Sigmoid colon (tissue), 6 donors: ENCODE measurements at regions not wholly inside any gene's neighbourhood (a gene's known extent, or its start where the extent isn't known, plus 50 kb on each side); places are given as distances from the start of the nearest gene placed in this dataset.

Experiments
- DNase-seq: peaks from one replicate; pipeline ENCODE4 v3.0.0-alpha.2; 2019
- H3K27ac ChIP-seq, 4 donors: fragments of 200-600 bp; sonication (generic); one replicate each; pipeline ENCODE4 v1.5.1; 2016 to 2019; ENCODE audit warnings: mild to moderate bottlenecking in 1 of 4
- H3K27me3 ChIP-seq, 3 donors: fragments of 200-600 bp; sonication (generic); one replicate each; pipeline ENCODE4 v1.5.1; 2019; ENCODE audit warnings: mild to moderate bottlenecking in 1 of 3
- H3K36me3 ChIP-seq, 4 donors: fragments of 200-600 bp; sonication (generic); one replicate each; pipeline ENCODE4 v1.5.1; 2016 to 2019
- H3K4me1 ChIP-seq, 4 donors: fragments of 200-600 bp; sonication (generic); one replicate each; pipeline ENCODE4 v1.5.1; 2017 to 2019
- H3K4me3 ChIP-seq, 4 donors: fragments of 200-600 bp; sonication (generic); one replicate each; pipeline ENCODE4 v1.5.1; 2017 to 2019; ENCODE audit warnings: mild to moderate bottlenecking in 2 of 4, moderate library complexity in 1 of 4
- H3K9me3 ChIP-seq, 4 donors: fragments of 200-600 bp in 3 of 4; sonication (generic) in 3 of 4; one replicate each; pipeline versions ENCODE4 v1.5.1 to v1.6.1; 2013 to 2019
- CTCF ChIP-seq, 4 experiments: fragments of 450-650 bp in 3 of 4; fragments of 200-600 bp in 1 of 4; IDR thresholded peaks; one replicate each; pipeline ENCODE4 v1.5.1; 2016 to 2019; ENCODE audit warnings: antibody characterized with exemption in 4 of 4, mild to moderate bottlenecking in 3 of 4, moderate library complexity in 2 of 4
- EP300 ChIP-seq, 4 donors: sonication (generic); formaldehyde crosslinking; IDR thresholded peaks; one replicate each; pipeline ENCODE4 v1.6.1; 2017; ENCODE audit warnings: antibody characterized with exemption in 4 of 4
- POLR2A ChIP-seq, 2 donors: fragments of 450-650 bp; IDR thresholded peaks; one replicate each; pipeline ENCODE4 v1.6.1; 2016; ENCODE audit warnings: antibody characterized with exemption in 2 of 2, mild to moderate bottlenecking in 2 of 2, moderate library complexity in 2 of 2
- POLR2AphosphoS5 ChIP-seq, 4 donors: sonication (generic); formaldehyde crosslinking; IDR thresholded peaks; one replicate each; pipeline ENCODE4 v1.6.1; 2017; ENCODE audit warnings: antibody characterized with exemption in 4 of 4
- WGBS, 2 donors: extraction: QIAGEN DNeasy Blood & Tissue Kit; methylation state at CpG; one replicate each; pipeline ENCODE4 v1.1.7; 2013; 5-methylcytosine and 5-hydroxymethylcytosine counted together
- intact Hi-C: fragments of 100-400 bp; cut with DNase I; formaldehyde crosslinking; loops from one replicate; pipeline ENCODE4 v1.15.1; 2023
- donor health status: healthy with polysubstance abuse.
- donor health status: healthy.

GRCh38 chr3:24953060-24953771 is 458.6 kb upstream of the THRB start:
- 70 to 73% methylated on average over 5 of the region's 5 CpGs for WGBS, 2 donors
- TF ChIP-seq POLR2A (IDR thresholded peaks at IDR 0.05) (no peak), POLR2AphosphoS5 (IDR thresholded peaks at IDR 0.05) (no peak), CTCF (IDR thresholded peaks at IDR 0.05) (no peak), EP300 (IDR thresholded peaks at IDR 0.05) (no peak)
- no peak overlapping the region for H3K4me3 ChIP-seq
- no peak overlapping the region for H3K27ac ChIP-seq
- no peaks in the 10 kb centered on the region for H3K4me1 ChIP-seq
- H3K36me3 ChIP-seq, result no peaks in the 10 kb centered on the region
- no peaks in the 10 kb centered on the region for H3K9me3 ChIP-seq
- no peak for DNase-seq
- intact Hi-C loops, result no loop called here
- no peaks in the 10 kb centered on the region for H3K27me3 ChIP-seq

GRCh38 chr3:24956613-24957012 is 462.0 kb upstream of the THRB start:
- Histone ChIP-seq H3K27me3 (no peaks in the 10 kb centered on the region), H3K9me3 (no peaks in the 10 kb centered on the region), H3K36me3 (no peaks in the 10 kb centered on the region), H3K27ac (no peak overlapping the region), H3K4me3 (no peak overlapping the region), H3K4me1 (no peaks in the 10 kb centered on the region)
- no peak for TF ChIP-seq POLR2A (IDR thresholded peaks at IDR 0.05)
- TF ChIP-seq POLR2AphosphoS5 (IDR thresholded peaks at IDR 0.05), result no peak
- TF ChIP-seq EP300 (IDR thresholded peaks at IDR 0.05), result no peak
- TF ChIP-seq CTCF (IDR thresholded peaks at IDR 0.05), result no peak
- WGBS, 2 donors, result 78 to 90% methylated on average over 4 of the region's 4 CpGs
- DNase-seq, result no peak
- intact Hi-C loops, result no loop called here

GRCh38 chr3:24958271-24958670 is 463.6 kb upstream of the THRB start:
- DNase-seq, result no peak
- no peak overlapping the region for H3K27ac ChIP-seq
- intact Hi-C loops, result no loop called here
- H3K4me3 ChIP-seq, result no peak overlapping the region
- H3K9me3 ChIP-seq, result no peaks in the 10 kb centered on the region
- no peaks in the 10 kb centered on the region for H3K36me3 ChIP-seq
- TF ChIP-seq POLR2A (IDR thresholded peaks at IDR 0.05) (no peak), CTCF (IDR thresholded peaks at IDR 0.05) (no peak), EP300 (IDR thresholded peaks at IDR 0.05) (no peak), POLR2AphosphoS5 (IDR thresholded peaks at IDR 0.05) (no peak)
- no peaks in the 10 kb centered on the region for H3K27me3 ChIP-seq
- H3K4me1 ChIP-seq, result no peaks in the 10 kb centered on the region
- 57 to 64% methylated on average over 2 of the region's 2 CpGs for WGBS, 2 donors

DNA sequence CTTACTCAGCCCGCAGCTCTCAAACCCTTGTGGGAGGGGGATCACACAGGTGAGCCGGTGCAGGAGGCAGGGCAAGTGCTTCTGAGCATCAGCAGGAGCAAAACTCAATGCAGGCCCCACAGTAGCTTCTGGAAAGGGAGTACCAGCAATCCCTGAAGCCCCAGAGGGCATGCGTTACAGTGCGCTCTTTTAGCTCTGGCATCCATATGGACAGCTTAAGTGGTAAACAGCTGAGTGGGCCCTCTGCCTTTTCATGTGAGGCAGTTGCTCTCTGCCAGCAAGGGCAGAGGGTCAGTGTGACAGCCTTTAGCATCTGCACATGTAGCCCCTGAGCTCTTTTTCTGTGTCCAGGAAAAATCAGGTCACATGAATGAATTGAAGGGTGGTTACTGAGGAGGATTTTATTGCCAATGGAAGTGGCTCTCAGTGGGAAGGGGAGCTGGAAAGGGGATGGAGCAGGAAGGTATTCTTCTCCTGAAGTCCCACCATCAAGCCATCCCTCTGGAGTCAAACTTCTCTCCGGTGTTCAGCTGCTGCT is 464.3 kb upstream of the THRB start:
- Histone ChIP-seq H3K27me3 (no peaks in the 10 kb centered on the region), H3K4me1 (no peaks in the 10 kb centered on the region), H3K4me3 (no peak overlapping the region), H3K9me3 (no peaks in the 10 kb centered on the region), H3K36me3 (no peaks in the 10 kb centered on the region), H3K27ac (no peak overlapping the region)
- no peak for DNase-seq
- TF ChIP-seq POLR2AphosphoS5 (IDR thresholded peaks at IDR 0.05), result no peak
- no peak for TF ChIP-seq EP300 (IDR thresholded peaks at IDR 0.05)
- no peak for TF ChIP-seq POLR2A (IDR thresholded peaks at IDR 0.05)
- intact Hi-C loops, result no loop called here
- 87 to 90% methylated on average over 5 of the region's 5 CpGs for WGBS, 2 donors

DNA sequence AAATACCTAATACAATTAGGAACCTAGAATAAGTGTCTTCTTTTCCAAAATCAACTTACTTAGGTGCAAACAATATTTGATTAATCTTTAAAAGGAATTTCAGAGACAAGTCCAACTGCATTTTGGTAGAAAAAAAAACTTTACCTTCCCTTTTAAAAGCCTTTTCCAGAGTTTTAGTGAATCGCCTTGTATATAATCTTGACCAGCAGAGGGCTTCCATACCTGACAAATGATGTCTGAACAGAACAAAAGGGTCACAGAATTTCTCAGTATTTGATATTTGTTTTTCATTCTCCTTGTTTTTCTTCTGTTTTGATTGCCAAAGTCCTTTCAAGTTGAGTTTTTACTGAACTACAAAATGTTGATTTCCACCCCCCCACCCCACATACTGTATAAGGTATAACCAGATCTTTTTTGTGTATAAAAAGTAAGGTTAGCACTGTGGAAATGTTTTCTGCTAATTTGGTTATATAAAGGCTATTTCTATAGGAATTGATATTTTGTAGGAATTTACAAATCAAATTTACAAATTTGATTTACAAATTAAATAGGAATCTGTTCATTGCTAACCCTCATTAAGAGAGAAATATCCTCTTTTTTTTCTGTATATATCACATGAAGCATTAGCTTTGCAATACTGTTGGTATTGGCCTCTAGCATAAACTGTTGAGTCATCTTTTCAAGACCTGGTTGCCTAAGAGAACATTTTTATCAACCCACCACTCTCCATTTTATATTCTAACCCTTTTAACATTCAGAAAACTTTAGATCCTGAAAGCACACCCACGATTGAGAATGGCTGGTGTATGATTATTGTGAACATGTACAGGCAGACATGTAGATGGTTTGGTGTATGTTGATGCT is 464.1 kb upstream of the RARB start:
- 53 to 61% methylated on average over 2 of the region's 2 CpGs for WGBS, 2 donors

More for the DNA sequence above, 464.1 kb upstream of the RARB start:
- no peak overlapping the region for H3K4me3 ChIP-seq
- H3K27me3 ChIP-seq, result no peaks in the 10 kb centered on the region
- H3K4me1 ChIP-seq, result no peaks in the 10 kb centered on the region
- H3K27ac ChIP-seq, result no peak overlapping the region
- no peak for DNase-seq
- TF ChIP-seq CTCF (IDR thresholded peaks at IDR 0.05) (peak; percentile 28 to 50 (median 43)), POLR2AphosphoS5 (IDR thresholded peaks at IDR 0.05) (no peak)
- no peaks in the 10 kb centered on the region for H3K36me3 ChIP-seq
- intact Hi-C loops, result loop anchor here (2.0 kb wide), 1 partner anchor 631 kb away; no protein-coding TSS in a partner anchor
- no peaks in the 10 kb centered on the region for H3K9me3 ChIP-seq
